ENCODE measurements at regions not wholly inside any gene's neighbourhood (a gene's known extent, or its start where the extent isn't known, plus 50 kb on each side); places are given as distances from the start of the nearest gene placed in this dataset.

GRCh38 chr7:118028226-118028625 lies 155.0 kb upstream of the CTTNBP2 start:
- ATAC-seq: no peak

- no peak for ATAC-seq
Measured at GRCh38 chr7:118029826-118030422, 154.0 kb upstream of the LSM8 start.

GRCh38 chr7:118033273-118033672 lies 150.7 kb upstream of the LSM8 start:
- ATAC-seq: no peak

GRCh38 chr7:118039963-118040489 lies 143.9 kb upstream of the LSM8 start:
- ATAC-seq: no peak

- ATAC-seq: no peak
Measured at GRCh38 chr7:118040562-118040961, 143.4 kb upstream of the LSM8 start.

GRCh38 chr7:118041251-118041878 lies 142.6 kb upstream of the LSM8 start:
- no peak for ATAC-seq

- ATAC-seq: no peak
Measured at GRCh38 chr7:118045629-118046028, 138.3 kb upstream of the LSM8 start.

- no peak for ATAC-seq
Measured at GRCh38 chr7:118046086-118046485, 137.9 kb upstream of the LSM8 start.

GRCh38 chr7:118046801-118047200 lies 137.2 kb upstream of the LSM8 start:
- no peak for ATAC-seq

- ATAC-seq: no peak
Measured at GRCh38 chr7:118052336-118052735, 131.6 kb upstream of the LSM8 start.

- no peak for ATAC-seq
Measured at GRCh38 chr7:118053353-118053752, 130.6 kb upstream of the LSM8 start.

- no peak for ATAC-seq
Measured at GRCh38 chr7:118054529-118054928, 129.4 kb upstream of the LSM8 start.

GRCh38 chr7:118055647-118056046 lies 128.3 kb upstream of the LSM8 start:
- ATAC-seq: no peak

- ATAC-seq: no peak
Measured at GRCh38 chr7:118057404-118057803, 126.6 kb upstream of the LSM8 start.

- no peak for ATAC-seq
Measured at GRCh38 chr7:118059209-118059608, 124.8 kb upstream of the LSM8 start.

- no peak for ATAC-seq
Measured at GRCh38 chr7:118060692-118061091, 123.3 kb upstream of the LSM8 start.

GRCh38 chr7:118061386-118061785 lies 122.6 kb upstream of the LSM8 start:
- no peak for ATAC-seq

GRCh38 chr7:118072893-118073674 lies 110.9 kb upstream of the LSM8 start:
- ATAC-seq: peak; percentile 85

GRCh38 chr7:118075936-118076335 lies 108.0 kb upstream of the LSM8 start:
- ATAC-seq: no peak

- no peak for ATAC-seq
Measured at GRCh38 chr7:118076564-118076963, 107.4 kb upstream of the LSM8 start.

GRCh38 chr7:118078015-118078414 lies 105.9 kb upstream of the LSM8 start:
- ATAC-seq: no peak

GRCh38 chr7:118079369-118079768 lies 104.6 kb upstream of the LSM8 start:
- peak; percentile 32 for ATAC-seq

GRCh38 chr7:118080947-118081346 lies 103.0 kb upstream of the LSM8 start:
- peak; percentile 96 for ATAC-seq

GRCh38 chr7:118082506-118082905 lies 101.5 kb upstream of the LSM8 start:
- no peak for ATAC-seq

All from esophagus mucosa (tissue), 1 donor.